ENCODE measurements at regions not wholly inside any gene's neighbourhood (a gene's known extent, or its start where the extent isn't known, plus 50 kb on each side); places are given as distances from the start of the nearest gene placed in this dataset.

GRCh38 chr2:238655198-238655860, 192.6 kb upstream of the TWIST2 start:
- Mint-ChIP-seq H3K4me3 (no peak overlapping the region), H3K36me3 (ENCODE audit: low read depth) (no peaks in the 10 kb centered on the region), H3K27me3 (peaks cover 7% of the 10 kb centered on the region), H3K4me1 (ENCODE audit: low read depth) (no peaks in the 10 kb centered on the region), H3K27ac (no peak overlapping the region), H3K9me3 (no peaks in the 10 kb centered on the region)
- intact Hi-C loops (cut with micrococcal nuclease): no loop called here

- no peak overlapping the region for H3K27ac Mint-ChIP-seq
- peaks cover 7% of the 10 kb centered on the region for H3K27me3 Mint-ChIP-seq
- H3K4me3 Mint-ChIP-seq: no peak overlapping the region
- intact Hi-C loops (cut with micrococcal nuclease): no loop called here
- H3K4me1 Mint-ChIP-seq (ENCODE audit: low read depth): no peaks in the 10 kb centered on the region
- no peaks in the 10 kb centered on the region for H3K9me3 Mint-ChIP-seq
- no peaks in the 10 kb centered on the region for H3K36me3 Mint-ChIP-seq (ENCODE audit: low read depth)
These were observed 191.7 kb upstream of the TWIST2 start for GRCh38 chr2:238655974-238656722.

- H3K4me1 Mint-ChIP-seq (ENCODE audit: low read depth): no peaks in the 10 kb centered on the region
- no peaks in the 10 kb centered on the region for H3K36me3 Mint-ChIP-seq (ENCODE audit: low read depth)
- H3K4me3 Mint-ChIP-seq: no peak overlapping the region
- H3K27me3 Mint-ChIP-seq: peaks cover 7% of the 10 kb centered on the region
- H3K9me3 Mint-ChIP-seq: no peaks in the 10 kb centered on the region
- no peak overlapping the region for H3K27ac Mint-ChIP-seq
- intact Hi-C loops (cut with micrococcal nuclease): no loop called here
These were observed 190.5 kb upstream of the TWIST2 start for GRCh38 chr2:238657132-238658053.

- no peak overlapping the region for H3K27ac Mint-ChIP-seq
- intact Hi-C loops (cut with micrococcal nuclease): no loop called here
- H3K36me3 Mint-ChIP-seq (ENCODE audit: low read depth): no peaks in the 10 kb centered on the region
- H3K4me1 Mint-ChIP-seq (ENCODE audit: low read depth): no peaks in the 10 kb centered on the region
- H3K27me3 Mint-ChIP-seq: peaks cover 7% of the 10 kb centered on the region
- no peaks in the 10 kb centered on the region for H3K9me3 Mint-ChIP-seq
- no peak overlapping the region for H3K4me3 Mint-ChIP-seq
These were observed 189.9 kb upstream of the TWIST2 start for GRCh38 chr2:238658054-238658407.

- no peaks in the 10 kb centered on the region for H3K36me3 Mint-ChIP-seq (ENCODE audit: low read depth)
- intact Hi-C loops (cut with micrococcal nuclease): no loop called here
- no peaks in the 10 kb centered on the region for H3K9me3 Mint-ChIP-seq
- no peaks in the 10 kb centered on the region for H3K4me1 Mint-ChIP-seq (ENCODE audit: low read depth)
- H3K4me3 Mint-ChIP-seq: no peak overlapping the region
- no peak overlapping the region for H3K27ac Mint-ChIP-seq
- peaks cover 7% of the 10 kb centered on the region for H3K27me3 Mint-ChIP-seq
These were observed 189.1 kb upstream of the TWIST2 start for GRCh38 chr2:238658820-238659219.

- intact Hi-C loops (cut with micrococcal nuclease): no loop called here
- no peaks in the 10 kb centered on the region for H3K9me3 Mint-ChIP-seq
- H3K4me1 Mint-ChIP-seq (ENCODE audit: low read depth): no peaks in the 10 kb centered on the region
- no peak overlapping the region for H3K27ac Mint-ChIP-seq
- no peaks in the 10 kb centered on the region for H3K36me3 Mint-ChIP-seq (ENCODE audit: low read depth)
- H3K4me3 Mint-ChIP-seq: no peak overlapping the region
- peaks cover 7% of the 10 kb centered on the region for H3K27me3 Mint-ChIP-seq
These were observed 188.7 kb upstream of the TWIST2 start for GRCh38 chr2:238659231-238659630.

- intact Hi-C loops (cut with micrococcal nuclease): no loop called here
- Mint-ChIP-seq H3K36me3 (ENCODE audit: low read depth) (no peaks in the 10 kb centered on the region), H3K27ac (no peak overlapping the region), H3K4me1 (ENCODE audit: low read depth) (no peaks in the 10 kb centered on the region), H3K4me3 (no peak overlapping the region), H3K9me3 (no peaks in the 10 kb centered on the region), H3K27me3 (peaks cover 6% of the 10 kb centered on the region)
These were observed 184.3 kb upstream of the TWIST2 start for GRCh38 chr2:238663586-238663985.

- Mint-ChIP-seq H3K27ac (no peak overlapping the region), H3K4me1 (ENCODE audit: low read depth) (no peaks in the 10 kb centered on the region)
These were observed 182.0 kb upstream of the TWIST2 start for GRCh38 chr2:238665919-238666318.

GRCh38 chr2:238666543-238666942, 181.3 kb upstream of the TWIST2 start:
- H3K36me3 Mint-ChIP-seq (ENCODE audit: low read depth): no peaks in the 10 kb centered on the region
- no peak overlapping the region for H3K4me3 Mint-ChIP-seq
- H3K27ac Mint-ChIP-seq: no peak overlapping the region
- H3K9me3 Mint-ChIP-seq: peaks cover 23% of the 10 kb centered on the region
- peaks cover 6% of the 10 kb centered on the region for H3K27me3 Mint-ChIP-seq
- intact Hi-C loops (cut with micrococcal nuclease): no loop called here
- no peaks in the 10 kb centered on the region for H3K4me1 Mint-ChIP-seq (ENCODE audit: low read depth)

More at GRCh38 chr2:238665919-238666318, 182.0 kb upstream of the TWIST2 start:
- Mint-ChIP-seq H3K9me3 (peaks cover 20% of the 10 kb centered on the region), H3K27me3 (peaks cover 6% of the 10 kb centered on the region), H3K36me3 (ENCODE audit: low read depth) (no peaks in the 10 kb centered on the region), H3K4me3 (no peak overlapping the region)
- intact Hi-C loops (cut with micrococcal nuclease): no loop called here

GRCh38 chr2:238667008-238667407, 180.9 kb upstream of the TWIST2 start:
- intact Hi-C loops (cut with micrococcal nuclease): no loop called here
- Mint-ChIP-seq H3K27me3 (peaks cover 6% of the 10 kb centered on the region), H3K36me3 (ENCODE audit: low read depth) (no peaks in the 10 kb centered on the region), H3K4me3 (no peak overlapping the region), H3K4me1 (ENCODE audit: low read depth) (no peaks in the 10 kb centered on the region), H3K9me3 (peaks cover 26% of the 10 kb centered on the region), H3K27ac (no peak overlapping the region)

GRCh38 chr2:238667639-238668038, 180.2 kb upstream of the TWIST2 start:
- Mint-ChIP-seq H3K4me1 (ENCODE audit: low read depth) (no peaks in the 10 kb centered on the region), H3K4me3 (no peak overlapping the region), H3K27ac (no peak overlapping the region), H3K36me3 (ENCODE audit: low read depth) (no peaks in the 10 kb centered on the region), H3K27me3 (peaks cover 6% of the 10 kb centered on the region), H3K9me3 (peaks cover 33% of the 10 kb centered on the region)
- intact Hi-C loops (cut with micrococcal nuclease): no loop called here

- peaks cover 6% of the 10 kb centered on the region for H3K27me3 Mint-ChIP-seq
These were observed 179.5 kb upstream of the TWIST2 start for GRCh38 chr2:238668426-238668825.

GRCh38 chr2:238669046-238669445, 178.8 kb upstream of the TWIST2 start:
- H3K4me1 Mint-ChIP-seq (ENCODE audit: low read depth): no peaks in the 10 kb centered on the region
- H3K27ac Mint-ChIP-seq: no peak overlapping the region
- no peaks in the 10 kb centered on the region for H3K36me3 Mint-ChIP-seq (ENCODE audit: low read depth)
- H3K4me3 Mint-ChIP-seq: no peak overlapping the region
- intact Hi-C loops (cut with micrococcal nuclease): no loop called here
- peaks cover 34% of the 10 kb centered on the region for H3K9me3 Mint-ChIP-seq
- H3K27me3 Mint-ChIP-seq: peaks cover 6% of the 10 kb centered on the region

More at GRCh38 chr2:238668426-238668825, 179.5 kb upstream of the TWIST2 start:
- no peak overlapping the region for H3K27ac Mint-ChIP-seq
- H3K9me3 Mint-ChIP-seq: peaks cover 34% of the 10 kb centered on the region
- H3K36me3 Mint-ChIP-seq (ENCODE audit: low read depth): no peaks in the 10 kb centered on the region
- no peaks in the 10 kb centered on the region for H3K4me1 Mint-ChIP-seq (ENCODE audit: low read depth)
- intact Hi-C loops (cut with micrococcal nuclease): no loop called here
- H3K4me3 Mint-ChIP-seq: no peak overlapping the region

GRCh38 chr2:238669581-238670080, 178.3 kb upstream of the TWIST2 start:
- intact Hi-C loops (cut with micrococcal nuclease): no loop called here
- H3K36me3 Mint-ChIP-seq (ENCODE audit: low read depth): no peaks in the 10 kb centered on the region
- no peak overlapping the region for H3K27ac Mint-ChIP-seq
- peaks cover 35% of the 10 kb centered on the region for H3K9me3 Mint-ChIP-seq
- no peaks in the 10 kb centered on the region for H3K4me1 Mint-ChIP-seq (ENCODE audit: low read depth)
- peaks cover 6% of the 10 kb centered on the region for H3K27me3 Mint-ChIP-seq
- no peak overlapping the region for H3K4me3 Mint-ChIP-seq
